ENCODE measurements at regions not wholly inside any gene's neighbourhood (a gene's known extent, or its start where the extent isn't known, plus 50 kb on each side); places are given as distances from the start of the nearest gene placed in this dataset.

DNA sequence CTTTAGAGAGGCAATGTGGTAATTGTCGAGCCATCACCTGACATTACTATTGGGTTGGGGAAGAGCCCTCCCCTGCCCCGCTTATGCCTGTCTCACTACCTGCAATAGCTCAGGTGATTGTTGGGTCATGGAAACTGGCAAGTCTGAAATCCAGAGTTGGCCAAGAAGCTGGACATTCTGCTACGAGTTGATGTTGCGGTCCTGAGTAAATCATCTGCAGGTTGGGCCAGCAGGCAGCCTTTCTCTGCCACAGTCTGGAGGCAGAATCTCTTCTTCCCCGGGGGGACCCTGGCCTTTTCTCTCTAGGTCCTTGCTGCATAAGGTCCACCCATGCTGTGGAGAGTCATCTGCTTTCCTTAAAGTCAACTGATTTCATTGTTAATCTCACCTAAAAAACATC, 142.4 kb downstream of the THBS2 start:
- TF ChIP-seq, protein P1, sequence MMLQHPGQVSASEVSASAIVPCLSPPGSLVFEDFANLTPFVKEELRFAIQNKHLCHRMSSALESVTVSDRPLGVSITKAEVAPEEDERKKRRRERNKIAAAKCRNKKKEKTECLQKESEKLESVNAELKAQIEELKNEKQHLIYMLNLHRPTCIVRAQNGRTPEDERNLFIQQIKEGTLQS (IDR thresholded peaks at IDR 0.05): no peak
- no peak for TF ChIP-seq YY1 (IDR thresholded peaks at IDR 0.05)
- TF ChIP-seq RAD21 (IDR thresholded peaks at IDR 0.05): no peak
- no peak for TF ChIP-seq EGR1 (IDR thresholded peaks at IDR 0.05; ENCODE audit: low read depth in 2 of 2)
- TF ChIP-seq JUND (IDR thresholded peaks at IDR 0.05): no peak
- no peak for TF ChIP-seq TAF1 (conservative IDR thresholded peaks at IDR 0.05)
- TF ChIP-seq, protein P2, sequence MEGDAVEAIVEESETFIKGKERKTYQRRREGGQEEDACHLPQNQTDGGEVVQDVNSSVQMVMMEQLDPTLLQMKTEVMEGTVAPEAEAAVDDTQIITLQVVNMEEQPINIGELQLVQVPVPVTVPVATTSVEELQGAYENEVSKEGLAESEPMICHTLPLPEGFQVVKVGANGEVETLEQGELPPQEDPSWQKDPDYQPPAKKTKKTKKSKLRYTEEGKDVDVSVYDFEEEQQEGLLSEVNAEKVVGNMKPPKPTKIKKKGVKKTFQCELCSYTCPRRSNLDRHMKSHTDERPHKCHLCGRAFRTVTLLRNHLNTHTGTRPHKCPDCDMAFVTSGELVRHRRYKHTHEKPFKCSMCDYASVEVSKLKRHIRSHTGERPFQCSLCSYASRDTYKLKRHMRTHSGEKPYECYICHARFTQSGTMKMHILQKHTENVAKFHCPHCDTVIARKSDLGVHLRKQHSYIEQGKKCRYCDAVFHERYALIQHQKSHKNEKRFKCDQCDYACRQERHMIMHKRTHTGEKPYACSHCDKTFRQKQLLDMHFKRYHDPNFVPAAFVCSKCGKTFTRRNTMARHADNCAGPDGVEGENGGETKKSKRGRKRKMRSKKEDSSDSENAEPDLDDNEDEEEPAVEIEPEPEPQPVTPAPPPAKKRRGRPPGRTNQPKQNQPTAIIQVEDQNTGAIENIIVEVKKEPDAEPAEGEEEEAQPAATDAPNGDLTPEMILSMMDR (IDR thresholded peaks at IDR 0.05; ENCODE audit: low read depth, low read length, missing input control): no peak
- no peak for TF ChIP-seq FOXA1 (IDR thresholded peaks at IDR 0.05)
- no peak for TF ChIP-seq NR2F2 (IDR thresholded peaks at IDR 0.05)
- TF ChIP-seq HNF4A (conservative IDR thresholded peaks at IDR 0.05): no peak
- H3K36me3 ChIP-seq (ENCODE audit: control insufficient read depth in 4 of 4, insufficient read depth in 3 of 4, low read depth in 1 of 4, low read length in 3 of 4): no peaks in the 10 kb centered on the region
- H3K27ac ChIP-seq (ENCODE audit: low read depth in 1 of 2, low read length in 2 of 2): no peak overlapping the region
- no peaks in the 10 kb centered on the region for H3K4me1 ChIP-seq (ENCODE audit: control insufficient read depth in 4 of 4, insufficient read depth in 4 of 4, low read length in 3 of 4)
- 78% methylated on average over 5 of the region's 5 CpGs for WGBS
- no peaks in the 10 kb centered on the region for H3K27me3 ChIP-seq (ENCODE audit: control insufficient read depth in 4 of 4, insufficient read depth in 4 of 4, low read length in 3 of 4)
- no peak for DNase-seq (ENCODE audit: low spot score)
- H3K4me3 ChIP-seq (ENCODE audit: low read depth in 1 of 3, low read length in 3 of 3): no peak overlapping the region
- no peaks in the 10 kb centered on the region for H3K9me3 ChIP-seq (ENCODE audit: control insufficient read depth in 4 of 4, low read length in 3 of 4)
- no peak overlapping the region for H3K9ac ChIP-seq (ENCODE audit: low read depth in 1 of 2, low read length in 2 of 2)

DNA sequence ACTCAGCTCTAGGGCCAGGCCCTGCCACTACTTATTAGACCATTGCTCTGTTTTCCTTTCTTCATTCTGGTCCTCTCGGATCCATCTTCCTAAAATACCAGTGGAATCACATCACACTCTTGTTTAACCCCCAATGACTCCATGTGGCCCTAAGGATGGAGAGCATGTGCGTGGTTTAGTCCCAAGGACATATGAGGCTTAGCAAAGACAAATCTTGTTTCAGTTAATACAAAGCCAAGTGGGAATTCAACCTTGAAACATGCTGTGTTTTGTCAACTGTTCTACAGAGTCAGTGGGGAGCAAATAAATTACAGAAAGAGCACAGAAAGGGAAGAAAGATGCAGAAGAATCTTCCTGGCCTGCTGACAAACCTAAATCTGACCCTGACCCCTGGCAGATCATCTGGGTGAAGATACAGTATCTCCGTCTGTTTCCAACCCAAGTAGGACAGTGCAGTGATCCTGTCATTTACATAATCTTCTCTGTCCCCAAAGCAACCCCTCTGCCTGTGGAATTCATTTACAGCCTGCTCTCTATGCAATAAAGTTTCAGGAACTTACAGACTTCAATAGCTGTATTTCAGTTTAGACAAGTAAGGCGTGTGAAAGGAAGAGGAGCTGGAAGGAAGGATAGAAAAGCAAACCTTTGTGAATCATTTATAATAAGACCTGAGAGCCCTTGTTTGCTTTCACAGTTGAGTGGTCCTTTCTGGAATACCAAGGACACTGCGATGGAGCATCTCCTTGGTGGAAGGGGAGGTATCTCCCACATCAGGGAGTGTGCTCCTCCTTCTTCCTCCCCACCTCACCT, 144.0 kb downstream of the THBS2 start:
- Histone ChIP-seq H3K9ac (ENCODE audit: low read depth in 1 of 2, low read length in 2 of 2) (no peak overlapping the region), H3K27ac (ENCODE audit: low read depth in 1 of 2, low read length in 2 of 2) (no peak overlapping the region), H3K4me1 (ENCODE audit: control insufficient read depth in 4 of 4, insufficient read depth in 4 of 4, low read length in 3 of 4) (no peaks in the 10 kb centered on the region), H3K9me3 (ENCODE audit: control insufficient read depth in 4 of 4, low read length in 3 of 4) (no peaks in the 10 kb centered on the region), H3K36me3 (ENCODE audit: control insufficient read depth in 4 of 4, insufficient read depth in 3 of 4, low read depth in 1 of 4, low read length in 3 of 4) (no peaks in the 10 kb centered on the region), H3K4me3 (ENCODE audit: low read depth in 1 of 3, low read length in 3 of 3) (no peak overlapping the region), H3K27me3 (ENCODE audit: control insufficient read depth in 4 of 4, insufficient read depth in 4 of 4, low read length in 3 of 4) (no peaks in the 10 kb centered on the region)
- 78% methylated on average over 5 of the region's 5 CpGs for WGBS
- no peak for DNase-seq (ENCODE audit: low spot score)
- TF ChIP-seq, protein P3, sequence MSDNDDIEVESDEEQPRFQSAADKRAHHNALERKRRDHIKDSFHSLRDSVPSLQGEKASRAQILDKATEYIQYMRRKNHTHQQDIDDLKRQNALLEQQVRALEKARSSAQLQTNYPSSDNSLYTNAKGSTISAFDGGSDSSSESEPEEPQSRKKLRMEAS (IDR thresholded peaks at IDR 0.05): no peak
- TF ChIP-seq SP1 (IDR thresholded peaks at IDR 0.05): no peak
- no peak for TF ChIP-seq NR2F2 (IDR thresholded peaks at IDR 0.05)
- no peak for TF ChIP-seq RAD21 (IDR thresholded peaks at IDR 0.05)
- TF ChIP-seq FOXA2 (IDR thresholded peaks at IDR 0.05): no peak
- TF ChIP-seq, protein P4, sequence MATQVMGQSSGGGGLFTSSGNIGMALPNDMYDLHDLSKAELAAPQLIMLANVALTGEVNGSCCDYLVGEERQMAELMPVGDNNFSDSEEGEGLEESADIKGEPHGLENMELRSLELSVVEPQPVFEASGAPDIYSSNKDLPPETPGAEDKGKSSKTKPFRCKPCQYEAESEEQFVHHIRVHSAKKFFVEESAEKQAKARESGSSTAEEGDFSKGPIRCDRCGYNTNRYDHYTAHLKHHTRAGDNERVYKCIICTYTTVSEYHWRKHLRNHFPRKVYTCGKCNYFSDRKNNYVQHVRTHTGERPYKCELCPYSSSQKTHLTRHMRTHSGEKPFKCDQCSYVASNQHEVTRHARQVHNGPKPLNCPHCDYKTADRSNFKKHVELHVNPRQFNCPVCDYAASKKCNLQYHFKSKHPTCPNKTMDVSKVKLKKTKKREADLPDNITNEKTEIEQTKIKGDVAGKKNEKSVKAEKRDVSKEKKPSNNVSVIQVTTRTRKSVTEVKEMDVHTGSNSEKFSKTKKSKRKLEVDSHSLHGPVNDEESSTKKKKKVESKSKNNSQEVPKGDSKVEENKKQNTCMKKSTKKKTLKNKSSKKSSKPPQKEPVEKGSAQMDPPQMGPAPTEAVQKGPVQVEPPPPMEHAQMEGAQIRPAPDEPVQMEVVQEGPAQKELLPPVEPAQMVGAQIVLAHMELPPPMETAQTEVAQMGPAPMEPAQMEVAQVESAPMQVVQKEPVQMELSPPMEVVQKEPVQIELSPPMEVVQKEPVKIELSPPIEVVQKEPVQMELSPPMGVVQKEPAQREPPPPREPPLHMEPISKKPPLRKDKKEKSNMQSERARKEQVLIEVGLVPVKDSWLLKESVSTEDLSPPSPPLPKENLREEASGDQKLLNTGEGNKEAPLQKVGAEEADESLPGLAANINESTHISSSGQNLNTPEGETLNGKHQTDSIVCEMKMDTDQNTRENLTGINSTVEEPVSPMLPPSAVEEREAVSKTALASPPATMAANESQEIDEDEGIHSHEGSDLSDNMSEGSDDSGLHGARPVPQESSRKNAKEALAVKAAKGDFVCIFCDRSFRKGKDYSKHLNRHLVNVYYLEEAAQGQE (IDR thresholded peaks at IDR 0.05): no peak
- no peak for TF ChIP-seq TAF1 (conservative IDR thresholded peaks at IDR 0.05)
- TF ChIP-seq, protein P1 (IDR thresholded peaks at IDR 0.05): no peak

All from liver (tissue), 8 donors.